ENCODE measurements at regions not wholly inside any gene's neighbourhood (a gene's known extent, or its start where the extent isn't known, plus 50 kb on each side); places are given as distances from the start of the nearest gene placed in this dataset.

DNA sequence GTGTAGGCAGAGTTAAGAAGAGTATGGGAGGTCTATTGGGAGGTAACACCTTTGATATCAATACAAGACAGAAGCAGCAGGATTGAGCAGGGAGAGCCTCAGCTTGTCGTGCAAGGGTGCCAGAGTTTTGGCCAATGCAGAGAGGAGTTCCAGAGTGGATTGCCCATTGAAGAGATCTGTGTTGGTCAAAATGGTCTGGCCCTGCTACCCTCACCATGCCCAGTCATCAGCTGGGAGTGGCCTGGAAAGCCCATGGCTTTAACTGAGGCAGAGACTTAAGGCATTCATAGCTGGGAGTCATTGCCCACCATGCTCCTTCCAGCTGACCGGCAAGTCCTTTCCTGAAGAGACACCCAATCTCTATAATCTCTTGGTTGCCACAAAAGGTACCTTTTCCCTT lies 271.3 kb downstream of the ABHD5 start:
- TF ChIP-seq POLR2AphosphoS5 (IDR thresholded peaks at IDR 0.05; ENCODE audit: low read depth) (no peak), GABPA (IDR thresholded peaks at IDR 0.05; ENCODE audit: low read depth) (no peak)
- TF ChIP-seq, protein P1, sequence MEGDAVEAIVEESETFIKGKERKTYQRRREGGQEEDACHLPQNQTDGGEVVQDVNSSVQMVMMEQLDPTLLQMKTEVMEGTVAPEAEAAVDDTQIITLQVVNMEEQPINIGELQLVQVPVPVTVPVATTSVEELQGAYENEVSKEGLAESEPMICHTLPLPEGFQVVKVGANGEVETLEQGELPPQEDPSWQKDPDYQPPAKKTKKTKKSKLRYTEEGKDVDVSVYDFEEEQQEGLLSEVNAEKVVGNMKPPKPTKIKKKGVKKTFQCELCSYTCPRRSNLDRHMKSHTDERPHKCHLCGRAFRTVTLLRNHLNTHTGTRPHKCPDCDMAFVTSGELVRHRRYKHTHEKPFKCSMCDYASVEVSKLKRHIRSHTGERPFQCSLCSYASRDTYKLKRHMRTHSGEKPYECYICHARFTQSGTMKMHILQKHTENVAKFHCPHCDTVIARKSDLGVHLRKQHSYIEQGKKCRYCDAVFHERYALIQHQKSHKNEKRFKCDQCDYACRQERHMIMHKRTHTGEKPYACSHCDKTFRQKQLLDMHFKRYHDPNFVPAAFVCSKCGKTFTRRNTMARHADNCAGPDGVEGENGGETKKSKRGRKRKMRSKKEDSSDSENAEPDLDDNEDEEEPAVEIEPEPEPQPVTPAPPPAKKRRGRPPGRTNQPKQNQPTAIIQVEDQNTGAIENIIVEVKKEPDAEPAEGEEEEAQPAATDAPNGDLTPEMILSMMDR (IDR thresholded peaks at IDR 0.05; ENCODE audit: insufficient read depth, low read length) = no peak

All from HL-60 (cell line).